Fibroblast of pulmonary artery (primary cell): ENCODE measurements at regions not wholly inside any gene's neighbourhood (a gene's known extent, or its start where the extent isn't known, plus 50 kb on each side); places are given as distances from the start of the nearest gene placed in this dataset.

Source experiments
- DNase-seq: peaks from one replicate; pipeline ENCODE4 v3.0.0-alpha.2; 2010; ENCODE audit warnings: low read depth
- H3K4me3 ChIP-seq: replicated peaks from 2 replicates; pipeline ENCODE4 v1.5.1; 2011; ENCODE audit warnings: low read depth, mild to moderate bottlenecking, control low read depth, low read length, moderate library complexity
- TF ChIP-seq, protein P1 (sequence below): IDR thresholded peaks from 2 replicates; pipeline ENCODE4 v1.5.1; 2011; ENCODE audit warnings: mild to moderate bottlenecking, control low read depth, low read length, inconsistent platforms; ENCODE audit errors: missing control alignments

DNA sequence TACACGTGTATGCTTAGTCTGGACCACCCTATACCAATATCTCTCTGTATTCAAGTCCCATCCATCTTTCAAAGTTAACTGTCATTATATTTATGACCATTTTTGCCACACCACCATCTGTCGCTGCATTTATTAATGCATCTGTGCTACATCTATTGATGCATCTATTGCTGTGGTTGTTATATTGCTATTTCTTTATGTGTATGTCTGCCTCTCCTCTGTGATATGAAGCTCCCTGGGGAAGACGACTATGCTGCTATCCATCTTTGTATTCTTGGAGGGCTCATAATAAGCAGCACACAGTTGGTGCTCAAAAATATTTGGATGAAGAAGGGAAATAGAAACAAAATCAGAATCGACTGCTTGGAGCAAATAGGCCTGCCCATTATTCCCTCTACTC is 357.6 kb downstream of the RPS29 start:
- no peak for DNase-seq
- TF ChIP-seq, protein P1, sequence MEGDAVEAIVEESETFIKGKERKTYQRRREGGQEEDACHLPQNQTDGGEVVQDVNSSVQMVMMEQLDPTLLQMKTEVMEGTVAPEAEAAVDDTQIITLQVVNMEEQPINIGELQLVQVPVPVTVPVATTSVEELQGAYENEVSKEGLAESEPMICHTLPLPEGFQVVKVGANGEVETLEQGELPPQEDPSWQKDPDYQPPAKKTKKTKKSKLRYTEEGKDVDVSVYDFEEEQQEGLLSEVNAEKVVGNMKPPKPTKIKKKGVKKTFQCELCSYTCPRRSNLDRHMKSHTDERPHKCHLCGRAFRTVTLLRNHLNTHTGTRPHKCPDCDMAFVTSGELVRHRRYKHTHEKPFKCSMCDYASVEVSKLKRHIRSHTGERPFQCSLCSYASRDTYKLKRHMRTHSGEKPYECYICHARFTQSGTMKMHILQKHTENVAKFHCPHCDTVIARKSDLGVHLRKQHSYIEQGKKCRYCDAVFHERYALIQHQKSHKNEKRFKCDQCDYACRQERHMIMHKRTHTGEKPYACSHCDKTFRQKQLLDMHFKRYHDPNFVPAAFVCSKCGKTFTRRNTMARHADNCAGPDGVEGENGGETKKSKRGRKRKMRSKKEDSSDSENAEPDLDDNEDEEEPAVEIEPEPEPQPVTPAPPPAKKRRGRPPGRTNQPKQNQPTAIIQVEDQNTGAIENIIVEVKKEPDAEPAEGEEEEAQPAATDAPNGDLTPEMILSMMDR = no peak
- H3K4me3 ChIP-seq = no peak overlapping the region

DNA sequence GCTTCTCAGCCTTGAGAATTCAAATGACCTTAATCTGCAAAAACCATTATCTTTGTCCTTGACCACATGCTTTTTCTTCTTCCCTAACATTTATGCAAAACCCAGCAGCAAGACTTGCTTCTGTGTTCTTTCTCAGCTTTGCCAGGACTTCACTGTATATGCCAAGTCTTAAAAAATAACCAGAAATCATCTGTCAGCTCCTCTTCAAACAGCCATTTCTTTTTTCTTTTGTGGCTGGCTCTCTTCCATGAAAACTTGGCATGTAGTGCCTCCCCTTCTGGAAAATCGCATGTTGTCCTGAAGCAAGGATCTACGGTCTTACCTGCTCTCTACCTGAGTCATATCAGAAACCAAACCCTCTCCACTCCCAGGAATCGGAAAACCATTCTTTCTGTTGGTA is 364.9 kb downstream of the RPS29 start:
- TF ChIP-seq, protein P1 = no peak
- no peak for DNase-seq
- H3K4me3 ChIP-seq = no peak overlapping the region

DNA sequence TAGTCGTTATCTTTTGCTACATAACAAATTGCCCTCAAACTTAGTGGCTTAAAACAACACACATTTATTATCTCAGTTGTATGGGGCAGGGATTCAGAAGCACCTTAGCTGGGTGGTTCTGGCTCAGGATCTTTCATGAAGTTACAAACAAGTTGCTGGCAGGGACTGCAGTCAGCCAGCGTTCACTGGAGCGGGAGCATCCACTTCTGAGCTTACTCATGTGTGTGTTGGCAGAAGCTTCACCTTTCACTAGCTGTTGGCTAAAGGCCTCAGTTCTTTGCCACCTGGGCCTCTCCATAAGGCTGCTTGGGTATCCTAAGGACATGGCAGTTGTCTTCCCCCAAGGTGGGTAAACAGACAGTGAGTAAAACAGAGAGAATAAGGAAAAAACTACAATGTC is 365.7 kb downstream of the RPS29 start:
- H3K4me3 ChIP-seq = no peak overlapping the region
- TF ChIP-seq, protein P1 = no peak
- DNase-seq = no peak

DNA sequence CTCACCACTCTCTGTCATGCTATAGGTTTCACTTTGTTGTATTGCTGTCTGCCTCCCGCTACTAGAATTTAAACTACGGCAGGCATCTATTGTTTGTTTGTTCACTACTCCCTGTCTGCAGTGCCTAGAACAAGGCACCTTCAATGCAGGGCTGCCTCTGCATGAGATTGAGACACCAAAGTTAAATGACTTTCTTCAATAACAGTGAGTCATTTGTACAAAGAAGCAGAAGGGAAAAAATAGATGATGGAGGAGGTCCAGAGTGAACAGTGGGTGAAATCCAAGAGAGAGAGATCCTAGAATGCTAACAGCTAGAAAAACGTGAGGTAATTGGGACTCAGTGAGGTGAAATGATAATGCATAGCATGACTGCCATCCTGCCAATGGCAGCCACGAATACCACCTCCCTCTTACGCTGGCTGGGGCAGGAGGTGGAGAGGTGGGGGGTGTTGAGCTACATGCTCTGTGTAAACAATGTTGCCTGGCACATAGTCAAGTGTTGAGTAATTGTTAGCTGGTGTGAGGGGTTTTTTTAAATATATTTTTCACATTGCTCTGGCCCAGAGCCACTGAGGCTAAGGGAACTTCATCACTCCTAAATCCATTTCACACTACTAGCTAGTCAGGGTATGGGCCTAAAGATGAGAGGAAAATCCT is 367.6 kb downstream of the RPS29 start:
- TF ChIP-seq, protein P1 = no peak
- DNase-seq = peak; percentile 55
- H3K4me3 ChIP-seq = no peak overlapping the region

DNA sequence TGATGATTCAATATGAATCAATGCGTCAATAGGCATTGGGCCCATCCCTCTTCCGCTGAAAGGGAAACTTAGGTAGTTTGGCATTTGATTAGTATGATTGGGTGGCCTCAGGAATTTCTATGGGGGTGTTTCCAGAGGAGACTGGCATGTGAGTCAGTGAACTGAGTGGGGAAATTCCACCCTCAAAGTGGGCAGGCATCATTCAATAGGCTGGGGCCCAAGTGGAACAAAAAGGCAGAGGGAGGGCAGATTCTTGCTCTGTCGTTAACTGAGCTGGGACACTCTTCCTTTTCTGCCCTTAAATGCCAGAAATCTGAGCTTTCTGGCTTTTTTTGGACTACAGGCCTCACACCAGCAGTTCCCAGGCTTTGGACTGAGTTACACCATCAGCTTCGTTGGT is 373.5 kb downstream of the RPS29 start:
- no peak for DNase-seq
- TF ChIP-seq, protein P1 = no peak
- H3K4me3 ChIP-seq = no peak overlapping the region

DNA sequence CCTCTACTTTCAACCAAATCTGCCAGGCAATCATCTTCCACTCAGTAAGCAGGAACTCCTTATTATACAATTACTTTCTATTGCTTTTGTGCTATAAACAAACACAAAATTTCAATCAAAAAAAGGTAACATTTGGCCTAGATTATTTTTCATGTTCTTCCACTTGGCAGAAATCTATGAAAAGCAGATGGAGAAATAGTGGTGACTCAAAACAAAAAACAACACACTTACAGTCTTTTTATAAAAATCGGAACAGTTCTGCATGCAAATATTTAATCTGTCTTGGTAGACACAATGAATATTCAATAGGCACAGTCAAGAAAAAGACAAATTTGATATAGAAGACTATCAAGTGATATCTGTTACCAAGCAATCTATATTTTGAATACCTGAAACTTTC is 376.8 kb downstream of the RPS29 start:
- no peak for DNase-seq

DNA sequence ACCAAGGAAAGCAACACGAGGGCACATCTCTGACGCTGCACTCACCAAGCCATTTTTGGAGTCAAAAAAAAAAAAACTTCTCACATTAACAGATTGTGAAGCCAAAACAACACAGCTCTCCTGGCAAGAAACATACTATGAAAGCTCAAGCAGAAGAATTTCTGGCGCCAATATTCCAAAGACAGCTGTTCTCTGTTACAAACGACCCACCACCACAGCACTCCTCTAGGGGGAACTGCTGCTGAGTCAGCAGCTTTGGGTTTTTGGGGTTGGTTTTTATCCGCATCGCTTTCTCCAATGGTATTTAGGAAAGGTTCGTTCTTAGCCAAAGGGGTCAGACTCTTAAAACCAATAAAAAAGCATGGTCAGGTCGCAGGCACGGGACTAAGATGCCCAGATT is 379.4 kb downstream of the RPS29 start:
- H3K4me3 ChIP-seq = no peak overlapping the region
- DNase-seq = no peak
- TF ChIP-seq, protein P1 = no peak

More for the DNA sequence above, 376.8 kb downstream of the RPS29 start:
- TF ChIP-seq, protein P1 = no peak
- H3K4me3 ChIP-seq = no peak overlapping the region
